AG10803 (cell line): ENCODE measurements at regions not wholly inside any gene's neighbourhood (a gene's known extent, or its start where the extent isn't known, plus 50 kb on each side); places are given as distances from the start of the nearest gene placed in this dataset.

Experiments
- DNase-seq: peaks from one replicate; pipeline ENCODE4 v3.0.0; 2010; ENCODE audit warnings: low read depth
- H3K4me3 ChIP-seq: 2 replicates; pipeline ENCODE4 v1.5.1; 2011; ENCODE audit warnings: mild to moderate bottlenecking, low read length, control low read depth
- CTCF ChIP-seq: conservative IDR thresholded peaks from 2 replicates; pipeline ENCODE4 v1.5.1; 2011; ENCODE audit warnings: mild to moderate bottlenecking, low read length, control low read depth, inconsistent platforms

GRCh38 chr19:31974941-31975340 lies 370.5 kb upstream of the ZNF507 start:
- no peak for DNase-seq
- H3K4me3 ChIP-seq = no peak overlapping the region
- no peak for TF ChIP-seq CTCF

GRCh38 chr19:31975461-31975860 lies 369.9 kb upstream of the ZNF507 start:
- H3K4me3 ChIP-seq = no peak overlapping the region
- no peak for DNase-seq
- TF ChIP-seq CTCF = no peak

- H3K4me3 ChIP-seq = no peak overlapping the region
- no peak for DNase-seq
- TF ChIP-seq CTCF = no peak
Measured at GRCh38 chr19:31976775-31977536, 368.5 kb upstream of the ZNF507 start.

- no peak overlapping the region for H3K4me3 ChIP-seq
- DNase-seq = no peak
- no peak for TF ChIP-seq CTCF
Measured at GRCh38 chr19:31979362-31979761, 366.0 kb upstream of the ZNF507 start.

- DNase-seq = no peak
- no peak for TF ChIP-seq CTCF
- H3K4me3 ChIP-seq = no peak overlapping the region
Measured at GRCh38 chr19:31979949-31980670, 365.3 kb upstream of the ZNF507 start.

GRCh38 chr19:31980796-31981195 lies 364.6 kb upstream of the ZNF507 start:
- DNase-seq = no peak
- no peak overlapping the region for H3K4me3 ChIP-seq
- no peak for TF ChIP-seq CTCF

GRCh38 chr19:31981545-31981944 lies 363.9 kb upstream of the ZNF507 start:
- no peak overlapping the region for H3K4me3 ChIP-seq
- no peak for TF ChIP-seq CTCF
- no peak for DNase-seq
